ENCODE measurements at regions not wholly inside any gene's neighbourhood (a gene's known extent, or its start where the extent isn't known, plus 50 kb on each side); places are given as distances from the start of the nearest gene placed in this dataset.

DNA sequence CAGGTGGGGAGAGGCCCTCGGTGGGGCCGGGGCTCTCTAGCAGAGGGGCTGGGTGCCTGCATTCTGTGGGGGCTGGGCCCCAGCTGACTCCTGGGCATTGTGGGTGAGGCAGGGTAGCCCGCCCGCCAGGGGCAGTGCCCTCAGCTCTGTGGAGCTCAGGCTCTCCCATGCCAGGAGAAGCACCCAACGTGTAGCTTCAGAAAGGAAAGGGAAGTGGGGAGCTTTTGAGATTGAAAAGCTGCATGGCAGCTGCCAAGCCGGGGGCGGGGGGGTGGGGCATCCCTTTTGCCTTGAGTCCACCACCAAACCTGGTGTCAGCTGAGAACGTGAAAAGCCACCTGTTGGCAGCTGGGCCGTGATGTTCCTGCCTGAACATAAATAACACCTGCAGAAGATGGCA lies 192.1 kb upstream of the CIBAR2 start:
- TF ChIP-seq CTCF (IDR thresholded peaks at IDR 0.05) (no peak), POLR2A (IDR thresholded peaks at IDR 0.05) (no peak)

All from heart left ventricle (tissue), 13 donors.